Mesendoderm (in vitro differentiated cells): ENCODE measurements at regions not wholly inside any gene's neighbourhood (a gene's known extent, or its start where the extent isn't known, plus 50 kb on each side); places are given as distances from the start of the nearest gene placed in this dataset.

Experiments used
- DNase-seq: peaks from one replicate; pipeline ENCODE4 v3.0.0; 2013
- H2AK5ac ChIP-seq: 2 replicates; pipeline ENCODE4 v1.6.1; 2013; ENCODE audit warnings: low read length, inconsistent platforms
- H2BK120ac ChIP-seq: 2 replicates; pipeline ENCODE4 v1.6.1; 2013; ENCODE audit warnings: low read depth, mild to moderate bottlenecking, low read length, moderate library complexity, mixed read lengths
- H2BK15ac ChIP-seq: replicated peaks from 2 replicates; pipeline ENCODE4 v1.6.1; 2013; ENCODE audit warnings: low read depth, mild to moderate bottlenecking, moderate library complexity
- H2BK5ac ChIP-seq: 2 replicates; pipeline ENCODE4 v1.6.1; 2013; ENCODE audit warnings: low read length, inconsistent platforms
- H3K18ac ChIP-seq: 2 replicates; pipeline ENCODE4 v1.6.1; 2013; ENCODE audit warnings: mild to moderate bottlenecking, low read length, mixed read lengths
- H3K23ac ChIP-seq: one replicate; pipeline ENCODE4 v1.6.1; 2013; ENCODE audit warnings: low read length
- H3K27ac ChIP-seq: 2 replicates; pipeline ENCODE4 v1.5.1; 2013; ENCODE audit warnings: low read depth, mild to moderate bottlenecking, inconsistent platforms, low read length, moderate library complexity
- H3K27me3 ChIP-seq: 2 replicates; pipeline ENCODE4 v1.6.1; 2013; ENCODE audit warnings: low read length, control low read depth, mild to moderate bottlenecking, inconsistent platforms; ENCODE audit not compliant: insufficient read depth, poor library complexity
- H3K36me3 ChIP-seq: 2 replicates; pipeline ENCODE4 v1.6.1; 2013; ENCODE audit warnings: low read length, inconsistent platforms; ENCODE audit not compliant: control insufficient read depth, insufficient read depth
- H3K4ac ChIP-seq: one replicate; pipeline ENCODE4 v1.6.1; 2013; ENCODE audit warnings: low read depth, mild to moderate bottlenecking, low read length, moderate library complexity
- H3K4me1 ChIP-seq: 2 replicates; pipeline ENCODE4 v1.6.1; 2013; ENCODE audit warnings: low read depth, low read length, inconsistent platforms; ENCODE audit not compliant: control insufficient read depth
- H3K4me2 ChIP-seq: 2 replicates; pipeline ENCODE4 v1.6.1; 2013; ENCODE audit warnings: low read length
- H3K4me3 ChIP-seq: 2 replicates; pipeline ENCODE4 v1.5.1; 2013; ENCODE audit warnings: mild to moderate bottlenecking, low read length
- H3K56ac ChIP-seq: one replicate; pipeline ENCODE4 v1.6.1; 2013; ENCODE audit warnings: low read length
- H3K79me1 ChIP-seq: 2 replicates; pipeline ENCODE4 v1.6.1; 2013; ENCODE audit warnings: low read length, inconsistent platforms
- H3K79me2 ChIP-seq: 2 replicates; pipeline ENCODE4 v1.6.1; 2013; ENCODE audit warnings: mild to moderate bottlenecking, low read length; ENCODE audit not compliant: control insufficient read depth, insufficient read depth
- H3K9ac ChIP-seq: 2 replicates; pipeline ENCODE4 v1.6.1; 2013; ENCODE audit warnings: low read length, inconsistent platforms
- H4K5ac ChIP-seq: one replicate; pipeline ENCODE4 v1.6.1; 2013; ENCODE audit warnings: low read length
- H4K8ac ChIP-seq: one replicate; pipeline ENCODE4 v1.6.1; 2013; ENCODE audit warnings: low read depth, mild to moderate bottlenecking, control low read depth, low read length, moderate library complexity
- WGBS: extraction: QIAGEN DNeasy Blood & Tissue Kit; methylation state at CpG from one replicate; pipeline ENCODE4 v1.1.7; 2013; ENCODE audit warnings: low lambda C conversion rate, missing lambda C conversion rate; ENCODE audit not compliant: insufficient coverage; ENCODE audit errors: extremely low coverage; 5-methylcytosine and 5-hydroxymethylcytosine counted together

- Histone ChIP-seq H3K79me1 (no peaks in the 10 kb centered on the region), H3K27me3 (no peaks in the 10 kb centered on the region), H4K5ac (no peak overlapping the region), H2BK120ac (no peak overlapping the region), H3K4me3 (no peak overlapping the region), H3K79me2 (no peaks in the 10 kb centered on the region), H3K9ac (no peak overlapping the region), H3K4me2 (no peak overlapping the region), H3K4me1 (peaks cover 5% of the 10 kb centered on the region), H3K18ac (no peak overlapping the region), H3K4ac (no peak overlapping the region), H4K8ac (no peak overlapping the region), H3K27ac (no peak overlapping the region), H3K56ac (no peak overlapping the region), H3K36me3 (no peaks in the 10 kb centered on the region), H2AK5ac (no peak overlapping the region), H2BK5ac (no peak overlapping the region), H3K23ac (no peak overlapping the region), H2BK15ac (no peak overlapping the region)
- no CpG with 5 or more reads among the region's 8 CpGs for WGBS
- no peak for DNase-seq
These were observed 324.1 kb downstream of the DHX15 start for GRCh38 chr4:24260133-24260715.

- Histone ChIP-seq H3K4me2 (no peak overlapping the region), H3K18ac (no peak overlapping the region), H2BK120ac (no peak overlapping the region), H2BK5ac (no peak overlapping the region), H2AK5ac (no peak overlapping the region), H3K27me3 (no peaks in the 10 kb centered on the region), H4K5ac (no peak overlapping the region), H3K79me1 (no peaks in the 10 kb centered on the region), H3K4me3 (no peak overlapping the region), H3K4me1 (no peaks in the 10 kb centered on the region), H4K8ac (no peak overlapping the region), H3K27ac (no peak overlapping the region), H3K36me3 (no peaks in the 10 kb centered on the region), H3K56ac (no peak overlapping the region), H3K23ac (no peak overlapping the region), H2BK15ac (no peak overlapping the region), H3K9ac (no peak overlapping the region), H3K79me2 (no peaks in the 10 kb centered on the region), H3K4ac (no peak overlapping the region)
- no peak for DNase-seq
- WGBS = no CpG with 5 or more reads among the region's 5 CpGs
These were observed 327.8 kb downstream of the DHX15 start for GRCh38 chr4:24256547-24256946.

- Histone ChIP-seq H3K4me1 (no peaks in the 10 kb centered on the region), H4K8ac (no peak overlapping the region), H3K9ac (no peak overlapping the region), H3K36me3 (no peaks in the 10 kb centered on the region), H3K4me3 (no peak overlapping the region), H2BK5ac (no peak overlapping the region), H3K4me2 (no peak overlapping the region), H4K5ac (no peak overlapping the region), H3K27me3 (no peaks in the 10 kb centered on the region), H3K56ac (no peak overlapping the region), H2AK5ac (no peak overlapping the region), H3K79me2 (no peaks in the 10 kb centered on the region), H3K27ac (no peak overlapping the region), H3K79me1 (no peaks in the 10 kb centered on the region), H3K18ac (no peak overlapping the region), H3K4ac (no peak overlapping the region), H3K23ac (no peak overlapping the region), H2BK15ac (no peak overlapping the region), H2BK120ac (no peak overlapping the region)
- no peak for DNase-seq
- WGBS = no CpG with 5 or more reads among the region's 4 CpGs
These were observed 328.3 kb downstream of the DHX15 start for GRCh38 chr4:24256066-24256465.

DNA sequence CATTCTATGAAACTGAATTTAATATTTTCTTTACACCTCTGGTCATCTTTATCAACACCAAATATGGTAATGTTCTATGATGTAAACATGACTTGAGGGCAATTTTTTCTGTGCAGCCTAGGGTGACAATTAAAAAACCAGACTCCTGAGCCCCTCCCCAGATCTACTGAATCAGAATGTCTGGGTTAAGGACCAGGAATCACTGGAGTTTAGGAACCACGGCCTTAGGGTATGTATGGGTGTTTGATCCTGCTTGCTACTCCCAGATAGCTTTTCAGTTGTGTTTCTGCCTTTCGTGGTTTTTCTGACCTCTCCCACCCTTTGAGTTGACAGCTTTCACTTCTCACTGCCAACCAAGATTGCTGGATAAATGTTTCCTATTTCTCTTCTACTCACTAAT lies 332.2 kb downstream of the DHX15 start:
- peak; percentile 24 for DNase-seq
- H3K23ac ChIP-seq = no peak overlapping the region
- no peak overlapping the region for H4K8ac ChIP-seq
- no peak overlapping the region for H3K9ac ChIP-seq
- H3K4ac ChIP-seq = no peak overlapping the region
- H3K18ac ChIP-seq = no peak overlapping the region
- H3K79me2 ChIP-seq = no peaks in the 10 kb centered on the region
- H3K4me2 ChIP-seq = no peak overlapping the region
- H3K27ac ChIP-seq = no peak overlapping the region
- no peak overlapping the region for H4K5ac ChIP-seq
- no peak overlapping the region for H2AK5ac ChIP-seq
- no peaks in the 10 kb centered on the region for H3K79me1 ChIP-seq
- no peak overlapping the region for H3K4me3 ChIP-seq
- no peak overlapping the region for H2BK120ac ChIP-seq
- no peaks in the 10 kb centered on the region for H3K36me3 ChIP-seq
- no peak overlapping the region for H2BK5ac ChIP-seq
- no peaks in the 10 kb centered on the region for H3K4me1 ChIP-seq
- H3K56ac ChIP-seq = no peak overlapping the region
- H3K27me3 ChIP-seq = no peaks in the 10 kb centered on the region
- WGBS = no CpG with 5 or more reads among the region's 2 CpGs
- no peak overlapping the region for H2BK15ac ChIP-seq

- no peak overlapping the region for H3K9ac ChIP-seq
- H4K8ac ChIP-seq = no peak overlapping the region
- no peaks in the 10 kb centered on the region for H3K4me1 ChIP-seq
- no peak overlapping the region for H3K4ac ChIP-seq
- no peak overlapping the region for H2BK15ac ChIP-seq
- H3K56ac ChIP-seq = no peak overlapping the region
- no CpG with 5 or more reads among the region's 2 CpGs for WGBS
- no peak overlapping the region for H3K4me2 ChIP-seq
- H3K4me3 ChIP-seq = no peak overlapping the region
- H4K5ac ChIP-seq = no peak overlapping the region
- no peak overlapping the region for H3K27ac ChIP-seq
- no peak overlapping the region for H3K18ac ChIP-seq
- no peak for DNase-seq
- H2BK5ac ChIP-seq = no peak overlapping the region
- no peak overlapping the region for H2BK120ac ChIP-seq
- H3K23ac ChIP-seq = no peak overlapping the region
- H2AK5ac ChIP-seq = no peak overlapping the region
- no peaks in the 10 kb centered on the region for H3K36me3 ChIP-seq
- H3K27me3 ChIP-seq = no peaks in the 10 kb centered on the region
- no peaks in the 10 kb centered on the region for H3K79me2 ChIP-seq
- no peaks in the 10 kb centered on the region for H3K79me1 ChIP-seq
These were observed 332.8 kb downstream of the DHX15 start for GRCh38 chr4:24251589-24251988.

GRCh38 chr4:24249972-24250371 lies 334.4 kb downstream of the DHX15 start:
- no CpG with 5 or more reads among the region's 5 CpGs for WGBS
- Histone ChIP-seq H3K79me2 (no peaks in the 10 kb centered on the region), H2AK5ac (no peak overlapping the region), H3K4ac (no peak overlapping the region), H3K27ac (no peak overlapping the region), H3K36me3 (no peaks in the 10 kb centered on the region), H4K5ac (no peak overlapping the region), H2BK120ac (no peak overlapping the region), H3K23ac (no peak overlapping the region), H2BK5ac (no peak overlapping the region), H3K4me3 (no peak overlapping the region), H3K4me2 (no peak overlapping the region), H3K79me1 (no peaks in the 10 kb centered on the region), H3K56ac (no peak overlapping the region), H2BK15ac (no peak overlapping the region), H4K8ac (no peak overlapping the region), H3K9ac (no peak overlapping the region), H3K27me3 (no peaks in the 10 kb centered on the region), H3K4me1 (no peaks in the 10 kb centered on the region), H3K18ac (no peak overlapping the region)
- no peak for DNase-seq
